Mesenchymal stem cell (in vitro differentiated cells and primary cell): ENCODE measurements at regions not wholly inside any gene's neighbourhood (a gene's known extent, or its start where the extent isn't known, plus 50 kb on each side); places are given as distances from the start of the nearest gene placed in this dataset.

Experiments
- DNase-seq: peaks from one replicate; pipeline ENCODE4 v3.0.0-alpha.2; 2013
- H2AFZ ChIP-seq: one replicate; pipeline ENCODE4 v1.6.1; 2013; ENCODE audit warnings: low read depth, mild to moderate bottlenecking, control low read depth, inconsistent platforms, low read length, moderate library complexity
- H2AK5ac ChIP-seq: 2 replicates; pipeline ENCODE4 v1.6.1; 2013; ENCODE audit warnings: low read length, moderate library complexity, mild to moderate bottlenecking, inconsistent platforms; ENCODE audit not compliant: severe bottlenecking
- H2BK120ac ChIP-seq: one replicate; pipeline ENCODE4 v1.6.1; 2013; ENCODE audit warnings: low read depth, mild to moderate bottlenecking, inconsistent platforms, low read length, moderate library complexity
- H2BK12ac ChIP-seq, 2 experiments: one replicate each; pipeline ENCODE4 v1.6.1; 2013; ENCODE audit warnings: inconsistent platforms in 2 of 2, low read length in 2 of 2, mild to moderate bottlenecking in 2 of 2, moderate library complexity in 2 of 2, control low read depth in 1 of 2
- H2BK15ac ChIP-seq: one replicate; pipeline ENCODE4 v1.6.1; 2013; ENCODE audit warnings: mild to moderate bottlenecking, low read depth, inconsistent platforms; ENCODE audit not compliant: poor library complexity, severe bottlenecking
- H2BK5ac ChIP-seq: 2 replicates; pipeline ENCODE4 v1.6.1; 2013; ENCODE audit warnings: low read depth, mild to moderate bottlenecking, low read length, control low read depth, inconsistent platforms; ENCODE audit not compliant: poor library complexity, severe bottlenecking
- H3K14ac ChIP-seq, 2 experiments: one replicate each; pipeline ENCODE4 v1.6.1; 2013; ENCODE audit warnings: inconsistent platforms in 2 of 2, low read length in 2 of 2, control low read depth in 1 of 2, mild to moderate bottlenecking in 1 of 2, moderate library complexity in 1 of 2
- H3K18ac ChIP-seq, 2 experiments: one replicate each; pipeline ENCODE4 v1.6.1; 2013; ENCODE audit warnings: inconsistent platforms in 2 of 2, low read length in 2 of 2, control low read depth in 1 of 2, low read depth in 1 of 2, mild to moderate bottlenecking in 1 of 2
- H3K23ac ChIP-seq, 2 experiments: one replicate each; pipeline ENCODE4 v1.6.1; 2013; ENCODE audit warnings: inconsistent platforms in 2 of 2, low read length in 2 of 2, mild to moderate bottlenecking in 2 of 2, moderate library complexity in 2 of 2, control low read depth in 1 of 2
- H3K27ac ChIP-seq: 2 replicates; pipeline ENCODE4 v1.5.1; 2013; ENCODE audit warnings: mild to moderate bottlenecking, moderate library complexity, low read length, control low read depth, inconsistent platforms; ENCODE audit not compliant: poor library complexity, severe bottlenecking
- H3K27me3 ChIP-seq, 2 experiments: 2 replicates each; pipeline versions ENCODE4 v1.6.1 to v1.7.0; 2013; ENCODE audit warnings: low read length in 2 of 2, mild to moderate bottlenecking in 2 of 2, moderate library complexity in 2 of 2, control low read depth in 1 of 2, inconsistent platforms in 1 of 2; ENCODE audit not compliant: control insufficient read depth in 1 of 2, insufficient read depth in 1 of 2
- H3K36me3 ChIP-seq, 2 experiments: 2 replicates each; pipeline versions ENCODE4 v1.6.1 to v1.7.0; 2013; ENCODE audit warnings: low read length in 2 of 2, control low read depth in 1 of 2, inconsistent platforms in 1 of 2, low read depth in 1 of 2, mild to moderate bottlenecking in 1 of 2; ENCODE audit not compliant: insufficient read depth in 2 of 2, control insufficient read depth in 1 of 2
- H3K4ac ChIP-seq, 2 experiments: one replicate each; pipeline ENCODE4 v1.6.1; 2013; ENCODE audit warnings: inconsistent platforms in 2 of 2, low read length in 2 of 2, mild to moderate bottlenecking in 2 of 2, moderate library complexity in 2 of 2, control low read depth in 1 of 2, low read depth in 1 of 2
- H3K4me1 ChIP-seq: 2 replicates; pipeline ENCODE4 v1.6.1; 2013; ENCODE audit warnings: low read depth, low read length, control low read depth; ENCODE audit not compliant: control insufficient read depth, insufficient read depth
- H3K4me2 ChIP-seq: 2 replicates; pipeline ENCODE4 v1.6.1; 2013; ENCODE audit warnings: low read length, mild to moderate bottlenecking, inconsistent platforms; ENCODE audit not compliant: poor library complexity, severe bottlenecking
- H3K4me3 ChIP-seq, 2 experiments: 2 replicates each; pipeline versions ENCODE4 v1.5.1 to v1.7.0; 2013; ENCODE audit warnings: low read length in 2 of 2, mild to moderate bottlenecking in 2 of 2, control low read depth in 1 of 2, low read depth in 1 of 2; ENCODE audit not compliant: insufficient read depth in 1 of 2
- H3K79me1 ChIP-seq: replicated peaks from 2 replicates; pipeline ENCODE4 v1.6.1; 2013; ENCODE audit warnings: mild to moderate bottlenecking, control low read depth, low read length, inconsistent platforms; ENCODE audit not compliant: poor library complexity, severe bottlenecking
- H3K9ac ChIP-seq: 2 replicates; pipeline ENCODE4 v1.7.0; 2013; ENCODE audit warnings: mild to moderate bottlenecking, low read length, moderate library complexity
- H3K9me3 ChIP-seq: 2 replicates; pipeline ENCODE4 v1.7.0; 2013; ENCODE audit warnings: mild to moderate bottlenecking, low read length; ENCODE audit not compliant: control insufficient read depth
- H4K8ac ChIP-seq: one replicate; pipeline ENCODE4 v1.6.1; 2013; ENCODE audit warnings: inconsistent platforms, mild to moderate bottlenecking, low read length, moderate library complexity
- H4K91ac ChIP-seq: one replicate; pipeline ENCODE4 v1.6.1; 2013; ENCODE audit warnings: mild to moderate bottlenecking, low read length, inconsistent platforms
- WGBS: methylation state at CpG from one replicate; pipeline ENCODE4 v1.1.7; 2013; ENCODE audit warnings: mixed read lengths; 5-methylcytosine and 5-hydroxymethylcytosine counted together

- no peak overlapping the region for H2AFZ ChIP-seq
- no peak overlapping the region for H3K27ac ChIP-seq
- no peak overlapping the region for H3K23ac ChIP-seq
- H3K27me3 ChIP-seq: no peaks in the 10 kb centered on the region
- no peak overlapping the region for H3K4ac ChIP-seq
- no peak overlapping the region for H3K9ac ChIP-seq
- H3K79me1 ChIP-seq: no peaks in the 10 kb centered on the region
- H4K8ac ChIP-seq: no peak overlapping the region
- no peak overlapping the region for H2AK5ac ChIP-seq
- no peak overlapping the region for H3K4me3 ChIP-seq
- 55% methylated on average over 4 of the region's 4 CpGs for WGBS
- H2BK5ac ChIP-seq: no peak overlapping the region
- H2BK120ac ChIP-seq: no peak overlapping the region
- H3K14ac ChIP-seq: no peak overlapping the region
- H2BK15ac ChIP-seq: no peak overlapping the region
- no peaks in the 10 kb centered on the region for H3K9me3 ChIP-seq
- no peaks in the 10 kb centered on the region for H3K36me3 ChIP-seq
- H3K4me1 ChIP-seq: no peaks in the 10 kb centered on the region
- H3K4me2 ChIP-seq: no peak overlapping the region
- no peak for DNase-seq
- no peak overlapping the region for H3K18ac ChIP-seq
- no peak overlapping the region for H2BK12ac ChIP-seq
- no peak overlapping the region for H4K91ac ChIP-seq
These were observed 294.0 kb upstream of the SMARCA2 start for GRCh38 chr9:1721196-1721595.

GRCh38 chr9:1722404-1722803 is 292.7 kb upstream of the SMARCA2 start:
- H2AFZ ChIP-seq: no peak overlapping the region
- no peak overlapping the region for H3K4me2 ChIP-seq
- H3K4ac ChIP-seq: no peak overlapping the region
- no peak overlapping the region for H4K8ac ChIP-seq
- H3K18ac ChIP-seq: no peak overlapping the region
- no peak overlapping the region for H2BK5ac ChIP-seq
- no peak overlapping the region for H3K9ac ChIP-seq
- 67% methylated on average over 1 of the region's 1 CpG for WGBS
- H2BK15ac ChIP-seq: no peak overlapping the region
- H3K27me3 ChIP-seq: no peaks in the 10 kb centered on the region
- no peak overlapping the region for H2AK5ac ChIP-seq
- no peak overlapping the region for H3K14ac ChIP-seq
- no peak overlapping the region for H4K91ac ChIP-seq
- no peak overlapping the region for H3K23ac ChIP-seq
- no peaks in the 10 kb centered on the region for H3K36me3 ChIP-seq
- H3K79me1 ChIP-seq: no peaks in the 10 kb centered on the region
- no peak overlapping the region for H2BK12ac ChIP-seq
- DNase-seq: no peak
- no peak overlapping the region for H3K27ac ChIP-seq
- H3K4me3 ChIP-seq: no peak overlapping the region
- no peaks in the 10 kb centered on the region for H3K9me3 ChIP-seq
- no peaks in the 10 kb centered on the region for H3K4me1 ChIP-seq
- H2BK120ac ChIP-seq: no peak overlapping the region

- no peaks in the 10 kb centered on the region for H3K79me1 ChIP-seq
- no peak overlapping the region for H4K91ac ChIP-seq
- H3K9me3 ChIP-seq: no peaks in the 10 kb centered on the region
- no peak overlapping the region for H2BK5ac ChIP-seq
- no peak overlapping the region for H2BK120ac ChIP-seq
- no peak overlapping the region for H2BK12ac ChIP-seq
- H3K4me2 ChIP-seq: no peak overlapping the region
- no peak overlapping the region for H2BK15ac ChIP-seq
- no peak overlapping the region for H2AK5ac ChIP-seq
- H3K4ac ChIP-seq: no peak overlapping the region
- no peaks in the 10 kb centered on the region for H3K4me1 ChIP-seq
- H2AFZ ChIP-seq: no peak overlapping the region
- no peak overlapping the region for H3K27ac ChIP-seq
- no peak for DNase-seq
- H3K23ac ChIP-seq: no peak overlapping the region
- H3K14ac ChIP-seq: no peak overlapping the region
- no peak overlapping the region for H3K4me3 ChIP-seq
- H3K36me3 ChIP-seq: no peaks in the 10 kb centered on the region
- H4K8ac ChIP-seq: no peak overlapping the region
- H3K9ac ChIP-seq: no peak overlapping the region
- WGBS: 71% methylated on average over 3 of the region's 3 CpGs
- H3K27me3 ChIP-seq: no peaks in the 10 kb centered on the region
- no peak overlapping the region for H3K18ac ChIP-seq
These were observed 291.6 kb upstream of the SMARCA2 start for GRCh38 chr9:1723522-1724015.

- Histone ChIP-seq H4K8ac (no peak overlapping the region), H3K36me3 (no peaks in the 10 kb centered on the region), H2BK120ac (no peak overlapping the region), H3K27me3 (no peaks in the 10 kb centered on the region), H3K4ac (no peak overlapping the region), H2AFZ (no peak overlapping the region), H3K9me3 (no peaks in the 10 kb centered on the region), H3K23ac (no peak overlapping the region), H4K91ac (no peak overlapping the region), H3K79me1 (no peaks in the 10 kb centered on the region), H2AK5ac (no peak overlapping the region), H3K4me1 (no peaks in the 10 kb centered on the region), H3K18ac (no peak overlapping the region), H3K4me2 (no peak overlapping the region), H3K9ac (no peak overlapping the region), H2BK15ac (no peak overlapping the region), H2BK12ac (no peak overlapping the region), H3K4me3 (no peak overlapping the region), H3K27ac (no peak overlapping the region), H3K14ac (no peak overlapping the region), H2BK5ac (no peak overlapping the region)
- no peak for DNase-seq
- 58% methylated on average over 3 of the region's 4 CpGs for WGBS
These were observed 288.0 kb upstream of the SMARCA2 start for GRCh38 chr9:1726993-1727759.
